Uterus (tissue), 3 donors: ENCODE measurements at regions not wholly inside any gene's neighbourhood (a gene's known extent, or its start where the extent isn't known, plus 50 kb on each side); places are given as distances from the start of the nearest gene placed in this dataset.

ENCODE experiments used
- DNase-seq, 2 donors: peaks; one replicate each; pipeline ENCODE4 v3.0.0-alpha.2; 2019 to 2020
- H3K27ac ChIP-seq, 2 donors: fragments of 200-600 bp; sonication (generic); 1 replicate in 1 of 2; 2 replicates in 1 of 2; pipeline ENCODE4 v1.5.1; 2016 to 2018
- H3K27me3 ChIP-seq, 2 donors: fragments of 200-600 bp; sonication (generic); one replicate each; pipeline ENCODE4 v1.5.1; 2018 to 2019; ENCODE audit warnings: control low read depth in 1 of 2
- H3K36me3 ChIP-seq, 2 donors: fragments of 200-600 bp; sonication (generic); one replicate each; pipeline ENCODE4 v1.5.1; 2019; ENCODE audit warnings: control low read depth in 1 of 2
- H3K4me1 ChIP-seq, 2 donors: fragments of 200-600 bp; sonication (generic); one replicate each; pipeline ENCODE4 v1.5.1; 2018 to 2019; ENCODE audit warnings: control low read depth in 1 of 2
- H3K4me3 ChIP-seq, 2 donors: fragments of 200-600 bp; sonication (generic); 1 replicate in 1 of 2; 2 replicates in 1 of 2; pipeline ENCODE4 v1.5.1; 2018 to 2019; ENCODE audit warnings: mild to moderate bottlenecking in 1 of 2
- H3K9me3 ChIP-seq, 2 donors: fragments of 200-600 bp; sonication (generic); one replicate each; pipeline ENCODE4 v1.5.1; 2019; ENCODE audit warnings: control low read depth in 1 of 2
- CTCF ChIP-seq, 4 experiments: fragments of 200-600 bp in 2 of 4; fragments of 450-650 bp in 2 of 4; sonication (generic) in 2 of 4; IDR thresholded peaks; one replicate each; pipeline ENCODE4 v1.5.1; 2016 to 2019; ENCODE audit warnings: antibody characterized with exemption in 4 of 4, mild to moderate bottlenecking in 2 of 4, moderate library complexity in 1 of 4
- POLR2A ChIP-seq, 2 donors: fragments of 450-650 bp; IDR thresholded peaks; one replicate each; pipeline ENCODE4 v1.6.1; 2016; ENCODE audit warnings: antibody characterized with exemption in 2 of 2, mild to moderate bottlenecking in 1 of 2, moderate library complexity in 1 of 2
- intact Hi-C: fragments of 100-400 bp; cut with DNase I; formaldehyde crosslinking; loops from one replicate; pipeline ENCODE4 v1.15.1; 2023; ENCODE audit warnings: low total_unique reads
- donor health status: DM: yes; HTN: yes; CAD: no.

GRCh38 chr11:109609454-109610185 is 187.6 kb downstream of the C11orf87 start:
- Histone ChIP-seq H3K4me1 (no peaks in the 10 kb centered on the region), H3K9me3 (no peaks in the 10 kb centered on the region), H3K27ac (no peak overlapping the region), H3K27me3 (no peaks in the 10 kb centered on the region), H3K36me3 (no peaks in the 10 kb centered on the region), H3K4me3 (no peak overlapping the region)
- DNase-seq: no peak
- TF ChIP-seq POLR2A (IDR thresholded peaks at IDR 0.05) (no peak), CTCF (IDR thresholded peaks at IDR 0.05) (no peak)
- intact Hi-C loops: no loop called here

GRCh38 chr11:109612496-109612895 is 190.5 kb downstream of the C11orf87 start:
- DNase-seq: no peak
- intact Hi-C loops: no loop called here
- H3K9me3 ChIP-seq: no peaks in the 10 kb centered on the region
- H3K4me1 ChIP-seq: no peaks in the 10 kb centered on the region
- H3K36me3 ChIP-seq: no peaks in the 10 kb centered on the region
- H3K27ac ChIP-seq: no peak overlapping the region
- TF ChIP-seq POLR2A (IDR thresholded peaks at IDR 0.05) (no peak), CTCF (IDR thresholded peaks at IDR 0.05) (no peak)
- no peak overlapping the region for H3K4me3 ChIP-seq
- no peaks in the 10 kb centered on the region for H3K27me3 ChIP-seq

GRCh38 chr11:109619498-109619897 is 197.5 kb downstream of the C11orf87 start:
- TF ChIP-seq CTCF (IDR thresholded peaks at IDR 0.05) (no peak), POLR2A (IDR thresholded peaks at IDR 0.05) (no peak)
- intact Hi-C loops: no loop called here
- H3K27ac ChIP-seq: no peak overlapping the region
- no peak overlapping the region for H3K4me3 ChIP-seq
- no peaks in the 10 kb centered on the region for H3K27me3 ChIP-seq
- no peaks in the 10 kb centered on the region for H3K36me3 ChIP-seq
- no peaks in the 10 kb centered on the region for H3K4me1 ChIP-seq
- no peak for DNase-seq
- H3K9me3 ChIP-seq: no peaks in the 10 kb centered on the region

- Histone ChIP-seq H3K4me3 (no peak overlapping the region), H3K9me3 (no peaks in the 10 kb centered on the region), H3K4me1 (no peaks in the 10 kb centered on the region), H3K36me3 (no peaks in the 10 kb centered on the region), H3K27me3 (no peaks in the 10 kb centered on the region), H3K27ac (no peak overlapping the region)
- intact Hi-C loops: no loop called here
- DNase-seq: no peak
- TF ChIP-seq CTCF (IDR thresholded peaks at IDR 0.05) (no peak), POLR2A (IDR thresholded peaks at IDR 0.05) (no peak)
Measured at GRCh38 chr11:109629734-109630133, 207.7 kb downstream of the C11orf87 start.

GRCh38 chr11:109641549-109641948 is 219.6 kb downstream of the C11orf87 start:
- H3K4me1 ChIP-seq: no peaks in the 10 kb centered on the region
- H3K27me3 ChIP-seq: no peaks in the 10 kb centered on the region
- H3K9me3 ChIP-seq: no peaks in the 10 kb centered on the region
- no peak for DNase-seq
- H3K36me3 ChIP-seq: no peaks in the 10 kb centered on the region
- intact Hi-C loops: no loop called here
- H3K27ac ChIP-seq: no peak overlapping the region
- no peak overlapping the region for H3K4me3 ChIP-seq
- TF ChIP-seq POLR2A (IDR thresholded peaks at IDR 0.05) (no peak), CTCF (IDR thresholded peaks at IDR 0.05) (no peak)
